ENCODE measurements at regions not wholly inside any gene's neighbourhood (a gene's known extent, or its start where the extent isn't known, plus 50 kb on each side); places are given as distances from the start of the nearest gene placed in this dataset.

DNA sequence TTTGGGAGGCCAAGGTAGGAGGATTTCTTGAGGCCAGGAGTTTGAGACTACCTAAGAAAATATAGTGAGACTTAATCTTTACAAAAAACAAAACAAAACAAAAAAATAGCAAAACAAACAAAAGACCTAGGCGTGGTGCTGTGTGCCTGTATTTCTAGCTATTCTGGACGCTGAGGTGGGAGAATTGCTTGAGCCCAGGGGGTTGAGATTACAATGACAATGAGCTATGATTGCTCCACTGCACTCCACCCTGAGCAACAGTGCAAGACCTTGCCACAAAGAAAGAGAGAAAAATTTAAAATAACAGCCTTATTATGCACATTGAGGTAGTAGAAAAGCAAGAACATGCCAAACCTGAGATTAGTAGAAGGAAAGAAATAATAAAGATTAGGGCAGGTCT lies 657.7 kb downstream of the PDHA2 start:
- Mint-ChIP-seq H3K27me3 (no peaks in the 10 kb centered on the region), H3K36me3 (ENCODE audit: low read depth) (no peaks in the 10 kb centered on the region), H3K4me3 (no peak overlapping the region), H3K9me3 (peaks cover 5% of the 10 kb centered on the region), H3K4me1 (no peaks in the 10 kb centered on the region), H3K27ac (no peak overlapping the region)
- no peak for DNase-seq
- CTCF ChIA-PET, result no interaction called here
- POLR2A ChIA-PET, result no interaction called here

GRCh38 chr4:96504386-96504785 lies 664.5 kb downstream of the PDHA2 start:
- ChIA-PET CTCF (no interaction called here), POLR2A (no interaction called here)
- Mint-ChIP-seq H3K4me1 (no peaks in the 10 kb centered on the region), H3K4me3 (no peak overlapping the region), H3K27ac (no peak overlapping the region), H3K36me3 (ENCODE audit: low read depth) (no peaks in the 10 kb centered on the region), H3K9me3 (peaks cover 2% of the 10 kb centered on the region), H3K27me3 (no peaks in the 10 kb centered on the region)
- DNase-seq, result no peak

- ChIA-PET POLR2A (no interaction called here), CTCF (no interaction called here)
- Mint-ChIP-seq H3K9me3 (peaks cover 2% of the 10 kb centered on the region), H3K36me3 (ENCODE audit: low read depth) (no peaks in the 10 kb centered on the region), H3K4me3 (no peak overlapping the region), H3K27ac (no peak overlapping the region), H3K4me1 (no peaks in the 10 kb centered on the region), H3K27me3 (no peaks in the 10 kb centered on the region)
- no peak for DNase-seq
Measured at GRCh38 chr4:96509039-96509741, 669.3 kb downstream of the PDHA2 start.

- no peak overlapping the region for H3K27ac Mint-ChIP-seq
- no peaks in the 10 kb centered on the region for H3K36me3 Mint-ChIP-seq (ENCODE audit: low read depth)
- H3K27me3 Mint-ChIP-seq, result no peaks in the 10 kb centered on the region
- H3K4me1 Mint-ChIP-seq, result peaks cover 5% of the 10 kb centered on the region
- DNase-seq, result no peak
- H3K9me3 Mint-ChIP-seq, result peaks cover 4% of the 10 kb centered on the region
- ChIA-PET POLR2A (no interaction called here), CTCF (no interaction called here)
- H3K4me3 Mint-ChIP-seq, result no peak overlapping the region
Measured at GRCh38 chr4:96519291-96519690, 679.4 kb downstream of the PDHA2 start.

GRCh38 chr4:96521046-96521536 lies 681.2 kb downstream of the PDHA2 start:
- CTCF ChIA-PET, result no interaction called here
- no peak for DNase-seq
- Mint-ChIP-seq H3K4me3 (no peak overlapping the region), H3K9me3 (peaks cover 4% of the 10 kb centered on the region), H3K36me3 (ENCODE audit: low read depth) (no peaks in the 10 kb centered on the region), H3K27ac (no peak overlapping the region), H3K27me3 (no peaks in the 10 kb centered on the region), H3K4me1 (peaks cover 5% of the 10 kb centered on the region)
- POLR2A ChIA-PET, result no interaction called here

GRCh38 chr4:96523611-96524010 lies 683.7 kb downstream of the PDHA2 start:
- Mint-ChIP-seq H3K36me3 (ENCODE audit: low read depth) (no peaks in the 10 kb centered on the region), H3K4me3 (no peak overlapping the region), H3K9me3 (peaks cover 6% of the 10 kb centered on the region), H3K27ac (no peak overlapping the region), H3K27me3 (no peaks in the 10 kb centered on the region), H3K4me1 (peaks cover 5% of the 10 kb centered on the region)
- ChIA-PET CTCF (no interaction called here), POLR2A (no interaction called here)
- no peak for DNase-seq

DNA sequence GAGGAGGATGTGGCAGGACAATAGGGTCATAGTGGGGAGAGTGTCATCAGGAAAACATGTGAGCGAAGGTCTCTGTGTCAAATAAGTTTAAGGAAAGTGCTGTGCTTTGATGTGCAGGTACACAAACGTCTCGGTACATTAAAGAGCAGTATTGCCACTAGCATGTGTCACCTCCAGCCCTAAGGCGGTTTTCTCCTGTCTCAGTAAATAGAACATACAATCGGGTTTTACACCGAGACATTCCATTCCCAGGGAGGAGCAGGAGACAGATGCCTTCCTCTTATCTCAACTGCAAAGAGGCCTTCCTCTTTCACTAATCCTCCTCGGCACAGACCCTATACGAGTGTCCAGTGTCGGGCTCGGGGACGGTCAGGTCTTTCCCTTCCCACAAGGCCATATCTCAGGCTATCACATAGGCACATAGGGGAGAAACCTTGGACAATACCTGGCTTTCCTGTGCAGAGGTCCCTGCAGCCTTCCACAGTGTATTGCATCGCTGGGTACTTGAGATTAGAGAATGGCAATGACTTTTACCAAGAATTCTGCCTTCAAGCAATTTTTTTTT lies 684.5 kb downstream of the PDHA2 start:
- peaks cover 6% of the 10 kb centered on the region for H3K9me3 Mint-ChIP-seq
- H3K27me3 Mint-ChIP-seq, result no peaks in the 10 kb centered on the region
- no peak for DNase-seq
- H3K4me1 Mint-ChIP-seq, result peaks cover under 1% of the 10 kb centered on the region
- H3K4me3 Mint-ChIP-seq, result no peak overlapping the region
- H3K36me3 Mint-ChIP-seq (ENCODE audit: low read depth), result no peaks in the 10 kb centered on the region
- POLR2A ChIA-PET, result no interaction called here
- CTCF ChIA-PET, result no interaction called here
- H3K27ac Mint-ChIP-seq, result no peak overlapping the region

DNA sequence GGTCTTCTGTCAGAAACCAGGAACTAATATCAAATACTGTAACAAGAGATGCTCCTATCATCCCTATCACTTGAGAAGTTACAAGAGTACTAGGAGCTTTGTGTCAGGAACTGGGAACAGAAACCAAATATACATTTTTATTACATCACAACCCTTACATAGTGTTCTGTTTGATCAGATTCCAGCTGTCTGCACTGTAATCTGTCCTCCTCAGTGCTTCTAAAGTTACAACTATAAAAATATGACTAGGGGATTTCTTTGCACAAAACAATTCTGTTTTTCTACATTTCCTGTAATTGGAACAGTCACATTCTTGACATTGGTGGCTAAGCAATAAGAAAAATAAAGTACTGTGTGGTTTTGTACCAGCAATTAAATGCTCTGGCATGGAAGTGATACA lies 686.0 kb downstream of the PDHA2 start:
- Mint-ChIP-seq H3K9me3 (peaks cover 6% of the 10 kb centered on the region), H3K27me3 (no peaks in the 10 kb centered on the region), H3K27ac (no peak overlapping the region), H3K4me1 (no peaks in the 10 kb centered on the region), H3K4me3 (no peak overlapping the region), H3K36me3 (ENCODE audit: low read depth) (no peaks in the 10 kb centered on the region)
- POLR2A ChIA-PET, result no interaction called here
- CTCF ChIA-PET, result no interaction called here
- no peak for DNase-seq

DNA sequence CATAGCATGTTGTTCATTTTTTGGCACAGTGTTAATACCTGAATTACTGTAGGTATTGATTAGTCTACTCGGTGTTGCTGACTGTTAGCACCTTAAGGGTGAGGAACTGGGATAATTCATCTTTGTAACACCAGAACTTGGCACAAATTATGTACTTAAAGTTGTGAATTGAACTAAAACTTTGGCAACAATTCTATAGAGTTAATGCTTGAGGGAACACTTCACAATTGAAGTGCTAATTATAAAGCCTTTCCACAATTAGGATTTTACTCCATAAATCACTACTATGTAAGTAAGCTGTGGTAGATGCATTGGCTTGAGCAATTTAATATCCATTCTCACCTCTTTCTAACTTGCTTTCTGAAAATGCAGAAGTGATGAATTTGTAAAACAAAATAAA lies 686.7 kb downstream of the PDHA2 start:
- H3K36me3 Mint-ChIP-seq (ENCODE audit: low read depth), result no peaks in the 10 kb centered on the region
- H3K4me1 Mint-ChIP-seq, result no peaks in the 10 kb centered on the region
- ChIA-PET CTCF (no interaction called here), POLR2A (no interaction called here)
- H3K27me3 Mint-ChIP-seq, result no peaks in the 10 kb centered on the region
- H3K4me3 Mint-ChIP-seq, result no peak overlapping the region
- peaks cover 6% of the 10 kb centered on the region for H3K9me3 Mint-ChIP-seq
- no peak overlapping the region for H3K27ac Mint-ChIP-seq
- DNase-seq, result no peak

GRCh38 chr4:96531836-96532235 lies 691.9 kb downstream of the PDHA2 start:
- H3K4me3 Mint-ChIP-seq, result no peak overlapping the region
- no peak overlapping the region for H3K27ac Mint-ChIP-seq
- H3K36me3 Mint-ChIP-seq (ENCODE audit: low read depth), result no peaks in the 10 kb centered on the region
- no peak for DNase-seq
- H3K9me3 Mint-ChIP-seq, result peaks cover 5% of the 10 kb centered on the region
- H3K27me3 Mint-ChIP-seq, result no peaks in the 10 kb centered on the region
- POLR2A ChIA-PET, result no interaction called here
- no peaks in the 10 kb centered on the region for H3K4me1 Mint-ChIP-seq
- CTCF ChIA-PET, result no interaction called here

DNA sequence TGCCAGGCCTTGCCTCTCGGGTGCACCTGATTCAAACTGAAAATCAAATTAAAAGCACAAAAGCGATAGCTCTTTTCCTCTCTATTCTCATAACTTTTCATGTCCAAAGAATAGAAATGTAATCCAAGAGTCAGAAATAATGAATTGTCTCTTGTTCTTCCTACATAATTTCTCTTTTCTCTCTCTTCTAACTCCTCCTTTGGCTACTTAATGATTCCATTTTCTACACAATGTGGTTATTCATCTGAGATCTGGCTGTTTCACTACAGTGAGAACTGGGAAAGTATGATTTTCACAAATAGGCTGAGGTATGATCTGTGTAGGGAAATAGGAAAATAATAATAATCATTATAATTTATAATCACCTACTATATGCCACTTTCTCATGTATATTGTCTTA lies 703.5 kb downstream of the PDHA2 start:
- CTCF ChIA-PET, result no interaction called here
- Mint-ChIP-seq H3K27ac (no peak overlapping the region), H3K27me3 (no peaks in the 10 kb centered on the region), H3K4me1 (no peaks in the 10 kb centered on the region), H3K4me3 (no peak overlapping the region), H3K36me3 (ENCODE audit: low read depth) (no peaks in the 10 kb centered on the region), H3K9me3 (no peaks in the 10 kb centered on the region)
- DNase-seq, result no peak
- POLR2A ChIA-PET, result no interaction called here

DNA sequence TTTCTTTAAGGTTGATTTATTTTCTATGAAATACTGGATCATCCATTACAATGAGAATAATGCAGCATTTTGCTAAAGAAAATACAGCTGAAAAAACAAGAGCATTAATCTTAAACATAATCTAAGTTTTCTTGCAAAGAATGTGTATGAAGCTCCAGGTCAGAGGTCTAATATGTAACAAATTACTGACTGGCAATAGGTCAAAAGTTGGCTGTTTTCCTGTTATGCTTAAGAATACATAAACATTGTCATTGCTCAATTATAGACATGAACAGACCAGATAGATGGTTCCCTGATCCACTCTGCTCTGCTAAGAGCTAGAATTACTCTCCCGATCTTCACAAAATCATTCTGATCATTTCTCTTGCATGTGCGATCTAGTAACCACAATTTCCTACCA lies 718.6 kb downstream of the PDHA2 start:
- Mint-ChIP-seq H3K4me1 (no peaks in the 10 kb centered on the region), H3K9me3 (peaks cover 2% of the 10 kb centered on the region), H3K4me3 (no peak overlapping the region), H3K27me3 (no peaks in the 10 kb centered on the region), H3K36me3 (ENCODE audit: low read depth) (no peaks in the 10 kb centered on the region), H3K27ac (no peak overlapping the region)
- DNase-seq, result no peak
- CTCF ChIA-PET, result no interaction called here
- POLR2A ChIA-PET, result no interaction called here

DNA sequence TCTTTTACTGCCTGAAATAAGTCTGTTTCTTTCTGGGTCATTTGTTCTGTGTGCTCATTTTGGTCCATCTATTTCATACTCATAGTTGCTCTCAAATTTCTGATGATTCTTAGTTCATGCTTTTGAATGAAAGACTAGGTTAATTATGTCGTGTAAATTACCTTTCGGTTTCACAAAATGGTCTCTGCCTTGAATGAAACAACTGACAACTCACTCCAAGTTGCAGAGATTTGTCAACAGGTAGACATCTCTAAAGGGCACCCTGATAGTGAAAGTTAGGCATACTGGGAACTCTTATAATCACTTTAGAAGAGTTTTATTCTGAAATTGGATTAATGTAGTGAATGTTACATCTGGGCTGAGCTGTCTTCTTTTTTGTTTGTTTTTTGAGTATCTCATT lies 726.9 kb downstream of the PDHA2 start:
- ChIA-PET CTCF (no interaction called here), POLR2A (no interaction called here)
- no peaks in the 10 kb centered on the region for H3K36me3 Mint-ChIP-seq (ENCODE audit: low read depth)
- H3K9me3 Mint-ChIP-seq, result no peaks in the 10 kb centered on the region
- H3K4me1 Mint-ChIP-seq, result no peaks in the 10 kb centered on the region
- no peak for DNase-seq
- H3K27me3 Mint-ChIP-seq, result no peaks in the 10 kb centered on the region
- H3K4me3 Mint-ChIP-seq, result no peak overlapping the region
- H3K27ac Mint-ChIP-seq, result no peak overlapping the region

GRCh38 chr4:96585304-96585703 lies 745.4 kb downstream of the PDHA2 start:
- CTCF ChIA-PET, result no interaction called here
- no peak overlapping the region for H3K4me3 Mint-ChIP-seq
- POLR2A ChIA-PET, result no interaction called here
- H3K4me1 Mint-ChIP-seq, result no peaks in the 10 kb centered on the region
- DNase-seq, result no peak
- H3K27me3 Mint-ChIP-seq, result no peaks in the 10 kb centered on the region
- H3K36me3 Mint-ChIP-seq (ENCODE audit: low read depth), result no peaks in the 10 kb centered on the region
- H3K27ac Mint-ChIP-seq, result no peak overlapping the region
- peaks cover 11% of the 10 kb centered on the region for H3K9me3 Mint-ChIP-seq

All from activated CD4-positive, alpha-beta memory T cell treated with anti-CD3 and anti-CD28 coated beads, Interleukin-2, amount 10 ng/mL, durations not matched to agents 7 days and 5 days (primary cell).